Loucy (cell line): ENCODE measurements at regions not wholly inside any gene's neighbourhood (a gene's known extent, or its start where the extent isn't known, plus 50 kb on each side); places are given as distances from the start of the nearest gene placed in this dataset.

Experiments used
- CTCF ChIP-seq: fragments of 200-600 bp; sonication (generic); conservative IDR thresholded peaks from 2 replicates; pipeline ENCODE4 v1.5.1; 2014; ENCODE audit warnings: mild to moderate bottlenecking, antibody characterized with exemption, low read length
- EZH2phosphoT487 ChIP-seq: fragments of 200-600 bp; IDR thresholded peaks from 2 replicates; pipeline ENCODE4 v1.6.1; 2018; ENCODE audit warnings: antibody characterized with exemption, mild to moderate bottlenecking, moderate library complexity, borderline replicate concordance

- TF ChIP-seq CTCF (no peak), EZH2phosphoT487 (no peak)
These were observed 574.8 kb downstream of the FLRT2 start for GRCh38 chr14:86104691-86105265.
